ENCODE measurements at regions not wholly inside any gene's neighbourhood (a gene's known extent, or its start where the extent isn't known, plus 50 kb on each side); places are given as distances from the start of the nearest gene placed in this dataset.
"Not testable (repeated sequence)": the region's sequence is repeated elsewhere in the genome, so short reads cannot be mapped to it uniquely, and the experiment has no call there.

- no peak for DNase-seq
Measured at GRCh38 chr1:233435622-233436021, 108.1 kb downstream of the MAP3K21 start.

DNA sequence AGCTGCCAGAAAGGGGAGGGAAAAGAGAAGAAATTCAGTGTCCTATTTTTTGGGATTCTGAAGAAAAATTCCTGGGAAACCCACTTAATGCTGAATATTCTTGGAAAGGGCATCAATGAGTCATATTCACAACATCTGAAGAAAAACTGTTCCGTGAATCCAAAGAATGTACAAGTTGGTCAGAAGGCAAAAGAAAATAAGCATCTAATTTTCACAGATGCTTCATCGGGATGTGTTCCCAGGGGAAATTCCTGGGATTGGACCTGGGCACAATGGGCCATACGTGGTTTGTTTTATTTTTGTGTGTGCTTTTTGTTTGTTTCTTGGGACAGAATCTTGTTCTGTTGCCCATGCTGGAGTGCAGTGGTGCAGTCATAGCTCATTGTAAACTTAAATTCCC, 112.2 kb downstream of the MAP3K21 start:
- no peak for DNase-seq

DNA sequence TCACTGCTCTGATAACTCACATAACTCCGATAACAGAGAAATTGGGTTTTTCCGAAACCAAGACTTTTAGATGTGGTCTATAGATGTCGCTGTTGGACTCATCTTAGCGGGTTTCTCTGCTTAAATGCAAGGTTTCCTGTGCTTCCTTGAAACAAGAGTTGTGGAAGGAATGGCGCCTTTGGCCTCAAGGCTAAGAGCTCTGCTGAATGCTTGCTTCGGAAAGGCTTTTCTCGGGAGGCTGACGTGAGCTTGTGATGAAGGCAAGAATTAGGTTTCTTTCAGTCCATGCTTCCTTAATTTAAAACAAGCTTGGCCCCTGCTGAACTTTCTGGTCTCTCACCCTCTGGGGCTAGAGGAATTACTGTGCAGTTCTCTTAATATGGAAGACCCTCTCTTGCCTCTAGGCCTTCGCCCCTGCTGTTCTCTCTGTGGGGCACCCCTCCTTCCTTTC, 113.5 kb downstream of the MAP3K21 start:
- DNase-seq = no peak

GRCh38 chr1:233442026-233442780, 114.7 kb downstream of the MAP3K21 start:
- DNase-seq = no peak

DNA sequence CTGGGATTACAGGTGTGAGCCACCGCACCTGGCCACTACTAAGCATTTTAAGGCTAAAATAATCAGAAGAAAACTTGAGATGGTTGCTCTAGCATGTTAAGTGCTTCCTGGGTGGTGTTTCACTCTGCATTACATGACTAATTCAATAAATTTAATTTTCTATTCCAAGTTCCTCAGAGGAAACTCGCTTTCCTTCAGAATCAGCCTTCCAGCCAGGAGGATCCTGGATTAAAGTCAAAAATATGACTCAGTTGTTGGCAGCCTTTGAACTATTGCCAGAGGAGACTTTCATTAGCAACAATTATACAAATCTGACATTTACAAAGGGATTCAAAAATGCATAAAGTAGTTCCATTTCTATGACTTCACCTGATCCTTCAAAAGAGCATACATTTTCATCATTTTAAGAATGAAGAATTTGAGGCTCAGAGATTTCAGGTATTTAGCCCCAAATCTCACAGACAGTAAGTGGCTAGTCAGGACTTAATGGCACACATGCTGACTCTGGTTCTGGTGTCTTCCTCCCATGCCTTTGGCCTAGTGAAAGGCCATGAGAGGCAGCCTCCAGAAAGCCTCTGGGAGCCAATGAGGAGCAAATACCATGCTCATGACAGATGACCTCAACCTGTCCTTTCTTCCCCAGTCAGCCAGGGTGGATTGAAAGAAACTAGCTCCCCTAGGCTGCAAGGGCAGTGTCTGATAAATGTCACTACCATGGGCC, 115.7 kb downstream of the MAP3K21 start:
- DNase-seq = no peak

- no peak for DNase-seq
Measured at GRCh38 chr1:233444484-233444883, 117.0 kb downstream of the MAP3K21 start.

- no peak for DNase-seq
Measured at GRCh38 chr1:233445737-233446136, 118.2 kb downstream of the MAP3K21 start.

GRCh38 chr1:233446935-233447334, 119.4 kb downstream of the MAP3K21 start:
- DNase-seq = no peak

- DNase-seq = no peak
Measured at GRCh38 chr1:233448109-233448689, 120.7 kb downstream of the MAP3K21 start.

DNA sequence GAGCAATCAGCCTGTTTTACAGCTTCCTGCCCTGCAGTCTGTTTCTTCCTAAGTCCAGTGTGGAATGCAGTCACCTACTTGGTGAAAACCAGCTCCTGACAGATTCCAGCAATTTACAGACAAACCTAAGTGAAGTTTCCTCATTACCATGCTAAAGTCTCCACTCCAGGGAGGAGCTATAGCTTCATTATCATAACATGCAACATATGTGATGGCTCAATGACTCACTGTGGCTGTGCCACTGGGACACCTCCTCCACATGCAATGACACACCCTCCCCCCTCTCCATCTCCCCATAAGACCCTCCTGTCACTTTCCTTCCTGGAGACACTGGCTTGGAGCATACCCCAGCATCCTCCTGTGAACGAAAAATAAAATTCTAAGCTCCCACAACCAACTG, 125.2 kb downstream of the MAP3K21 start:
- DNase-seq = no peak

- DNase-seq = no peak
Measured at GRCh38 chr1:233453433-233454200, 126.1 kb downstream of the MAP3K21 start.

DNA sequence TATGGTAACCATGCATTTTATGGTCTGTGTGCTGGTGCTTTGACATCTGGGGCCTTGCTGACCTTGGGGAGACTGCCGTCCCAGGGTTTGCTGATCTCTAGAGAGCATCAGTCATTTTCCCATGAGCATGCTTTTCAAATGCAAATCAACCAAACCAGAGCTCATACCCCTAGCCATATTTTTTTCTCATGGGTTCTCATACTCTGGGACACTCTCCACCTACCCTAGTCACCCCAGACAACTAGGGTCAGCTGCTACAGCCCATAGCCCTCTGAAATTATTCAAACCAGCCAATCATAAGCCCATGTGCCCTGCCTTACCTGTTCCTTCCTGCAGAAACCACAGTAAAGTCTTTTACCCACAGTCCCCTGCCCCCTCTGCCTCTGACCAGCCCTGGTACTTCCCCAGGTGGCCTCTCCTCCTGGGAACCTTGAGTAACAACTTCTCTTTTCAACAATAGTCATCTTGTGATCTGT, 132.0 kb downstream of the MAP3K21 start:
- DNase-seq = no peak

DNA sequence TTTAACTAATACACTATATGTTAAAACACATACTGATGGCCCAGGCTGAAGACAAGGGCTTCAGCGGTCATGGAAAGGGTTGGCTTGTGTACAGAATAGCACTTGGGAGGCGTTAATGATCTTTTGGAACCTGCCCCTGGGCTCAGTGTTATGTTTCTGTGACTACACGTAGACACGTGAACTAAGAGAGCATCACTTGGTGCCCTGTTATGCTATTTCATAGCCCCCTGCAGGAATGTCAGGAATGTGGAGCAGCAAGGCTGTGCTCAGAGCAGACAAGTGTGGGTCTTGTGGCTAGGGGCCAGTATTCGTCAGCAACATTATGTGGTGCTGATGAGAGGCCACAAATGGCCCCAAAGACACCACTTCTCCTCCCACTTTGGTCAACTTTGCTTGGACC, 132.4 kb downstream of the MAP3K21 start:
- DNase-seq = no peak

DNA sequence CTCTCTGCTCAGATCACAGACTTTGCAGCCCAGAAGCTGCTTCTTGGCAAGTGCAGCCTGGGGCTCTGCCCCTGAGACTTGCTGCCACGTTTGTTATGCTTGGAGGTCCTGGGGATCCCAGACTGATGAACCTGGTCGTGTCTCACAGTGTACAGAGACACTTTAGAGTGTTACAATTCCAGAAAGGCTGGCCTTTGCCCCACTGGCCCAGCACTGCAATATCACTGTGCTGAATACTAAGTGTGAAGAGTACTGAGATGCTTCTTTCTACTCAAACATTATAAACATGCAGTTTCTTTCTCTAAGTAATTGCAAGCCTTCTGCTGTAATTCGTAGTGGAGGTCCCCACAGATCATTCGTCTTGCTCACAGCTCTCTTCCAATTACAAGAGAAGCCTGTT, 133.2 kb downstream of the MAP3K21 start:
- no peak for DNase-seq

DNA sequence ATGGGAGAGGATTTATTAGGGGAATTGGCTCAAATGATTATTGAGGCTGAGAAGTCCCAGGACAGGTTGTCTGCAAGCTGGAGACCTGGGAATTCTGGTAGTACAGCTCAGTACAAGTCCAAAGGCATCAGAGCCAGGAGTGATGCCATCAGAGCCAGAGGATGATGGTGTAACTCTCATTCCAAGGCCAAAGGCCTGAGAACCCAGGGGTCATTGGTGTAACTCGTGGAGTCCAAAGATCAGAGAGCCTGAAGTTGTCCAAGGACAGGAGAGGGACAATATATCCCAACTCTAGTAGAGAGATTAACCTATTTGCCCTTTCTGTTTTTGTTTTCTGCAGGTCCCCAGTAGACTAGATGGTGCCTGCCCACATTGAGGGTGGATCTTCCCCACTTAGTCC, 134.3 kb downstream of the MAP3K21 start:
- DNase-seq = no peak

GRCh38 chr1:233463333-233463732, 135.8 kb downstream of the MAP3K21 start:
- no peak for DNase-seq

DNA sequence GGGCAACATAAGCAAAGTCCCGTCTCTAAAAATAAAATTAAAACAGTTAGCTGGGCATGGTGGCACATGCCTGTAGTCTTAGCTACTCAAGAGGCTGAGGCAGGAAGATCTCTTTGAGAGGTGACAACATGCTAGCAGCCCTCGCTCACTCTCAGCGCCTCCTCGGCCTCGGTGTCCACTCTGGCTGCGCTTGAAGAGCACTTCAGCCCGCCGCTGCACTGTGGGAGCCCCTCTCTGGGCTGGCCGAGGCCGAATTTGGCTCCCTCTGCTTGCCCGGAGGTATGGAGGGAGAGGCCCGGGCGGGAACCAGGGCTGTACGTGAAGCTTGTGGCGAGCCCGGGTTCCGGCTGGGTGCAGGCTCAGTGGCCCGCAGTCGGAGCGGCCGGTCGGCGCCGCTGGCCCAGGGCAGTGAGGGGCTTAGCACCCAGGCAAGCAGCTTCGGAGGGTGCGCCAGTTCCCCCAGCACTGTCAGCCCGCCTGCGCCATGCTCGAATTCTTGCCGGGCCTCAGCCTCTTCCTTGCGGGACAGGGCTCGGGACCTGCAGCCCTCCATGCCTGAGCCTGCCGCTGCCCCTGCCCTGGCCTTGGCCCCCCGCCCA, 138.3 kb downstream of the MAP3K21 start:
- no peak for DNase-seq

DNA sequence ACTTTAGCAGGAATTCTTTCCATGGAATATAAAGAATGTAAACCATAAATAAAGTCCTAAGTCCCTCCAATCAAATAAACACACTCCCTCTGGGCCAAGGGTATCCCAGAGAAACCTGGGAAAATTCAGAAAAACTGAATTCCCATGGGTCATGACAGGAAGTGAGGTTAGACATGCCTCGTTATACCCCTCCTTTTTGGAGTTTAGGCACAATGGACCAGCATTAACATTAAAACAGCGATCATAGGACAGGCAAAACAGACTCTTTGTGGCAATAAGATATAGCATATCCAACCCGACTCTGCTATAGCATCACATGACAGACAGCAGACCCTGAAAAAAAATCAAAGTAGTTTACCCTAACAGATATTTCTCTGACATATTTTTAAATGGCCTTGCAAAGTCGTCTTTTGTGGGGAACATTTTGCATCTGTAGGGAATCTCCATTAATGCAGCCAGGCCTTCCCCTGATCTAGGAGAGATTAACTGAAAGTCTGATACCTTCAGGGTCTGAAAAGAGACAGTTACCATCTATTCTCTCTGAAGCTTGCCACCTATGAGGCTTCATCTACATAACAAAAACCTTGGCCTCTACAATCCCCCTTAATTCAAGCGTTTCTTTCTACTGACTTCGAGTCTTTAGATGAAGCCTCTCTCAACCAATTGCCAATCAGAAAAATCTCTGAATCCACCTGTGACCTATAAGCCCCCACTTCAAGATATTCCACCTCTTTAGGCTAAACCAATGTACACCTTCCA, 143.0 kb upstream of the KCNK1 start:
- DNase-seq = no peak

- DNase-seq = not testable (repeated sequence)
Measured at GRCh38 chr1:233471851-233472250, 142.1 kb upstream of the KCNK1 start.

DNA sequence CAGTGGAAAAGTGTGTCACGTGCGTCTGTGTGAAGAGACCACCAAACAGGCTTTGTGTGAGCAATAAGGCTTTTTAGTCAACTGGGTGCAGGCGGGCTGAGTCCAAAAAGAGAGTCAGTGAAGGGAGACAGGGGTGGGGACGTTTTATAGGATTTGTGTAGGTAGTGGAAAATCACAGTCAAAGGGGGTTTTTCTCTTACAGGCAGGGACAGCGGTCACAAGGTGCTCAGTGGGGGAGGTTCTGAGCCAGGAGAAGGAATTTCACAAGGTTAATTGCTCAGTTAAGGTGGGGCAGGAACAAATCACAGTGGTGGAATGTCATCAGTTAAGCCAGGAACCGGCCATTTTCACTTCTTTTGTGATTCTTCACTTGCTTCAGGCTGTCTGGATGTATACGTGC, 141.1 kb upstream of the KCNK1 start:
- not testable (repeated sequence) for DNase-seq

DNA sequence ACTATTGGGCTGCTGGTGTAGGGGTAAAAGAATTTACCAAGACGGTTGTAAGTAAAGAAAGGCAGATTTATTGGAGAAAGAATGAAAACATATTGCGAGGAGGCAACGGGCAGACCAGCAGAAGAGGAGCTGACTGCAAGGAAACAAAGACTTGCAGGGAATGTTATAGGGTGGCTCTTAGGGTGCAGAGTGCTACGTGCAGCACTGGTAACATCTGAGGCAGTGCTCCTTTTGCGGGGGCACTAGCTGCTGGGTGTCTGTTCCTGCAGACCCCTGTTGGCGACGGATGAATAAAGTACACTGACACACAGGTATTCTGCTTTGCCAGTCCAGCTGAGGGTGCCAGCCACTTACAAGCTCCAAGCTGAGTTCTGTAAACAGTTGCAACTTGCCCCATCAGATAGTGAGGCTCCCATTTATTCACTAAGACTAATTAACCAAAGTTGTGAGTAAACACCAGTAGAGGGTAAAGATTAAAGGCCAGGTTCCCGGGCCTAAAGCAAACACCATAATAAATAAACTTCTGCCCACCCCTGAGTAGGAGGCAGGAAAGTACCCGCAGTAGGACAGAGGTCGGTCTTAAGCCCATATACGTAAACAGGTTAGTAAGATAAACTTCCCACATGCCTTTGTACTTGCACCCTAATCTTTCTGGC, 140.2 kb upstream of the KCNK1 start:
- no peak for DNase-seq

Data from GOT3 (cell line).